H1 (cell line): ENCODE measurements at regions not wholly inside any gene's neighbourhood (a gene's known extent, or its start where the extent isn't known, plus 50 kb on each side); places are given as distances from the start of the nearest gene placed in this dataset.

Experiments
- CTCF ChIA-PET: fragments of 300-600 bp; sonication (Branson Sonifier 250); formaldehyde crosslinking; loops from one replicate; lab custom pipeline; 2021; ENCODE audit not compliant: partially characterized antibody; lab: Charles Lee
- POLR2A ChIA-PET: fragments of 300-600 bp; sonication (Branson Sonifier 250); formaldehyde crosslinking; loops from one replicate; lab custom pipeline; 2021; ENCODE audit warnings: inconsistent platforms; ENCODE audit not compliant: partially characterized antibody; lab: Charles Lee
- DNase-seq, 2 experiments: peaks; one replicate each; pipeline versions ENCODE4 v3.0.0 to v3.0.0-alpha.2; 2010 to 2022; ENCODE audit warnings: low spot score in 2 of 2, low read depth in 1 of 2, mixed read lengths in 1 of 2
- FAIRE-seq: peaks from 2 replicates; lab custom pipeline; 2011; peaks lifted over from hg19 to GRCh38; lab: Jason Lieb, UNC
- H2AFZ ChIP-seq: 2 replicates; pipeline ENCODE4 v1.8.1; 2012; ENCODE audit warnings: low read length, inconsistent platforms
- H2AK5ac ChIP-seq: 2 replicates; pipeline ENCODE4 v1.6.1; 2013; ENCODE audit warnings: low read depth, low read length
- H2BK120ac ChIP-seq: replicated peaks from 2 replicates; pipeline ENCODE3; 2013; ENCODE audit warnings: low read depth, low read length, inconsistent platforms
- H2BK12ac ChIP-seq: 2 replicates; pipeline ENCODE4 v1.6.1; 2013; ENCODE audit warnings: low read depth, low read length
- H2BK15ac ChIP-seq: 2 replicates; pipeline ENCODE4 v1.6.1; 2013; ENCODE audit warnings: low read length
- H2BK20ac ChIP-seq: 2 replicates; pipeline ENCODE4 v1.6.1; 2013; ENCODE audit warnings: low read length
- H2BK5ac ChIP-seq: 2 replicates; pipeline ENCODE4 v1.6.1; 2013; ENCODE audit warnings: low read depth, low read length
- H3K14ac ChIP-seq: 2 replicates; pipeline ENCODE4 v1.6.1; 2013; ENCODE audit warnings: inconsistent platforms; ENCODE audit not compliant: insufficient read length
- H3K18ac ChIP-seq: 2 replicates; pipeline ENCODE4 v1.6.1; 2013; ENCODE audit warnings: low read length; ENCODE audit errors: extremely low read depth
- H3K23ac ChIP-seq: 2 replicates; pipeline ENCODE4 v1.6.1; 2013; ENCODE audit warnings: inconsistent platforms; ENCODE audit not compliant: insufficient read length
- H3K23me2 ChIP-seq: 2 replicates; pipeline ENCODE4 v1.6.1; 2013; ENCODE audit warnings: low read depth, low read length
- H3K27ac ChIP-seq: 2 replicates; pipeline ENCODE4 v1.6.1; 2011; ENCODE audit warnings: low read depth, low read length, inconsistent platforms
- H3K27me3 ChIP-seq, 4 experiments: replicated peaks in 1 of 4; 1 replicate in 1 of 4; 2 replicates in 3 of 4; pipeline versions ENCODE4 v1.6.1 to v1.8.1; 2011 to 2013; ENCODE audit warnings: low read length in 3 of 4, mild to moderate bottlenecking in 3 of 4, inconsistent platforms in 2 of 4, mixed read lengths in 2 of 4, moderate library complexity in 1 of 4; ENCODE audit not compliant: control insufficient read depth in 3 of 4, insufficient read depth in 3 of 4; ENCODE audit errors: extremely low read depth in 1 of 4
- H3K36me3 ChIP-seq, 4 experiments: 2 replicates each; pipeline versions ENCODE4 v1.6.1 to v1.8.1; 2011 to 2013; ENCODE audit warnings: mild to moderate bottlenecking in 4 of 4, low read length in 3 of 4, moderate library complexity in 2 of 4, control low read depth in 1 of 4, inconsistent platforms in 1 of 4; ENCODE audit not compliant: insufficient read depth in 4 of 4, control insufficient read depth in 2 of 4
- H3K4ac ChIP-seq: replicated peaks from 2 replicates; pipeline ENCODE3; 2013; ENCODE audit warnings: low read length, low read depth, mixed read lengths, inconsistent platforms; ENCODE audit not compliant: insufficient read length
- H3K4me1 ChIP-seq, 4 experiments: replicated peaks in 1 of 4; 1 replicate in 1 of 4; 2 replicates in 3 of 4; pipeline versions ENCODE4 v1.6.1 to v1.8.1; 2011 to 2013; ENCODE audit warnings: low read length in 3 of 4, inconsistent platforms in 2 of 4, mixed read lengths in 1 of 4; ENCODE audit not compliant: insufficient read depth in 4 of 4, control insufficient read depth in 3 of 4
- H3K4me2 ChIP-seq, 2 experiments: 2 replicates each; pipeline versions ENCODE4 v1.6.1 to v1.8.1; 2011 to 2013; ENCODE audit warnings: low read depth in 2 of 2, low read length in 2 of 2, control low read depth in 1 of 2, inconsistent platforms in 1 of 2, mild to moderate bottlenecking in 1 of 2; ENCODE audit not compliant: insufficient read depth in 1 of 2
- H3K4me3 ChIP-seq, 4 experiments: fragments of 200-600, 300-600 bp in 1 of 4; sonication (generic), shearing (Covaris generic), sonication (Bioruptor Twin) in 1 of 4; 2 replicates each; pipeline versions ENCODE4 v1.5.1 to v1.8.1; 2011 to 2016; ENCODE audit warnings: low read length in 4 of 4, low read depth in 3 of 4, control low read depth in 2 of 4, inconsistent platforms in 2 of 4, mild to moderate bottlenecking in 2 of 4, mixed read lengths in 1 of 4, moderate library complexity in 1 of 4; ENCODE audit not compliant: insufficient read depth in 2 of 4; ENCODE audit errors: extremely low read depth in 1 of 4
- H3K56ac ChIP-seq: replicated peaks from 2 replicates; pipeline ENCODE3; 2013; ENCODE audit warnings: low read depth, mild to moderate bottlenecking, mixed read lengths, low read length, inconsistent platforms; ENCODE audit not compliant: insufficient read length
- H3K79me1 ChIP-seq: 2 replicates; pipeline ENCODE4 v1.6.1; 2013; ENCODE audit warnings: low read depth, low read length, control low read depth
- H3K79me2 ChIP-seq, 2 experiments: 2 replicates each; pipeline versions ENCODE4 v1.6.1 to v1.8.1; 2012 to 2013; ENCODE audit warnings: low read length in 2 of 2, mild to moderate bottlenecking in 2 of 2, inconsistent platforms in 1 of 2; ENCODE audit not compliant: insufficient read depth in 2 of 2, control insufficient read depth in 1 of 2
- H3K9ac ChIP-seq, 4 experiments: replicated peaks in 1 of 4; 1 replicate in 1 of 4; 2 replicates in 3 of 4; pipeline versions ENCODE4 v1.6.1 to v1.8.1; 2011 to 2013; ENCODE audit warnings: low read depth in 3 of 4, low read length in 3 of 4, control low read depth in 2 of 4, mild to moderate bottlenecking in 2 of 4, moderate library complexity in 2 of 4, inconsistent platforms in 1 of 4; ENCODE audit errors: extremely low read depth in 1 of 4
- H3K9me3 ChIP-seq, 2 experiments: 2 replicates each; pipeline versions ENCODE4 v1.6.1 to v1.8.1; 2012 to 2013; ENCODE audit warnings: mild to moderate bottlenecking in 2 of 2, moderate library complexity in 2 of 2, control low read depth in 1 of 2, inconsistent platforms in 1 of 2, low read depth in 1 of 2, low read length in 1 of 2, mixed read lengths in 1 of 2; ENCODE audit not compliant: insufficient read depth in 2 of 2
- H4K20me1 ChIP-seq, 2 experiments: replicated peaks in 1 of 2; 2 replicates each; pipeline versions ENCODE3 to v1.8.1; 2011 to 2013; ENCODE audit warnings: inconsistent platforms in 2 of 2, low read length in 2 of 2, mild to moderate bottlenecking in 1 of 2; ENCODE audit not compliant: insufficient read depth in 2 of 2, control insufficient read depth in 1 of 2
- H4K5ac ChIP-seq: 2 replicates; pipeline ENCODE4 v1.6.1; 2013; ENCODE audit warnings: low read length, low read depth, mixed read lengths, inconsistent platforms; ENCODE audit not compliant: insufficient read length
- H4K8ac ChIP-seq: 2 replicates; pipeline ENCODE4 v1.8.0; 2013; ENCODE audit warnings: mild to moderate bottlenecking, moderate library complexity, low read length, inconsistent platforms; ENCODE audit not compliant: insufficient read depth; ENCODE audit errors: extremely low read depth
- H4K91ac ChIP-seq: replicated peaks from 2 replicates; pipeline ENCODE3; 2013; ENCODE audit warnings: low read length, mixed read lengths, inconsistent platforms; ENCODE audit not compliant: insufficient read length
- JUN ChIP-seq: IDR thresholded peaks from 2 replicates; pipeline ENCODE4 v1.6.1; 2011; ENCODE audit warnings: low read depth, mild to moderate bottlenecking, improper control_type of control experiment, low read length
- KDM1A ChIP-seq: fragments of 200-600, 300-600 bp; sonication (generic); IDR thresholded peaks from 2 replicates; pipeline ENCODE4 v1.7.1; 2016; ENCODE audit warnings: mild to moderate bottlenecking, low read length, borderline replicate concordance
- TEAD4 ChIP-seq: IDR thresholded peaks from 2 replicates; pipeline ENCODE4 v1.6.1; 2012; ENCODE audit warnings: low read depth, low read length, inconsistent platforms, mixed read lengths
- WGBS, 2 experiments: shearing (Covaris generic) in 1 of 2; methylation state at CpG; one replicate each; pipeline versions ENCODE4 v1.1.6 to v1.1.7; 2013 to 2015; ENCODE audit warnings: low lambda C conversion rate in 2 of 2, mixed read lengths in 2 of 2, inconsistent platforms in 1 of 2, low coverage in 1 of 2, missing lambda C conversion rate in 1 of 2; ENCODE audit not compliant: insufficient replicate concordance in 2 of 2, insufficient coverage in 1 of 2, insufficient read length in 1 of 2; ENCODE audit errors: extremely low coverage in 1 of 2, missing lambda C conversion rate in 1 of 2; 5-methylcytosine and 5-hydroxymethylcytosine counted together

- no peak for DNase-seq
- Histone ChIP-seq H4K91ac (no peak overlapping the region), H3K4me1 (no peaks in the 10 kb centered on the region), H3K4ac (no peak overlapping the region), H3K36me3 (no peaks in the 10 kb centered on the region), H3K23ac (no peak overlapping the region), H3K4me2 (no peak overlapping the region), H3K79me1 (no peaks in the 10 kb centered on the region), H4K8ac (no peak overlapping the region), H2BK20ac (no peak overlapping the region), H3K79me2 (no peaks in the 10 kb centered on the region), H4K20me1 (no peaks in the 10 kb centered on the region), H3K27me3 (no peaks in the 10 kb centered on the region), H2BK15ac (no peak overlapping the region), H2BK12ac (no peak overlapping the region), H3K27ac (no peak overlapping the region), H3K9ac (no peak overlapping the region), H2BK5ac (no peak overlapping the region), H2AFZ (no peak overlapping the region; the same call in 1 of the 2 replicates), H4K5ac (no peak overlapping the region), H3K23me2 (no peaks in the 10 kb centered on the region; the same call in 1 of the 2 replicates), H3K56ac (no peak overlapping the region), H3K14ac (no peak overlapping the region), H2BK120ac (no peak overlapping the region), H3K18ac (no peak overlapping the region), H2AK5ac (no peak overlapping the region), H3K4me3 (no peak overlapping the region), H3K9me3 (no peaks in the 10 kb centered on the region)
- POLR2A ChIA-PET: no interaction called here
- 90% methylated on average over 6 of the region's 6 CpGs; no CpG with 5 or more reads in 1 of the 2 experiments for WGBS, 2 experiments
- no peak for FAIRE-seq
- CTCF ChIA-PET: interaction anchor here (0.7 to 1.4 kb wide), 3 partner anchors 12 to 52 kb away, joined by 3 to 5 read pairs (median 4); no protein-coding TSS in a partner anchor
- no peak for TF ChIP-seq JUN
- TF ChIP-seq TEAD4: no peak
- no peak for TF ChIP-seq KDM1A
Observed at GRCh38 chr2:217114117-217114516, 254.3 kb upstream of the TNP1 start.
